ENCODE measurements at regions not wholly inside any gene's neighbourhood (a gene's known extent, or its start where the extent isn't known, plus 50 kb on each side); places are given as distances from the start of the nearest gene placed in this dataset.

- DNase-seq: no peak
These were observed 209.5 kb downstream of the JCAD start for GRCh38 chr10:29849886-29850285.

GRCh38 chr10:29849126-29849833, 210.1 kb downstream of the JCAD start:
- DNase-seq: no peak

GRCh38 chr10:29846881-29847280, 212.1 kb upstream of the SVIL start:
- no peak for DNase-seq

- no peak for DNase-seq
These were observed 210.4 kb upstream of the SVIL start for GRCh38 chr10:29845166-29845565.

GRCh38 chr10:29843143-29843542, 208.4 kb upstream of the SVIL start:
- DNase-seq: no peak

GRCh38 chr10:29841724-29842649, 207.2 kb upstream of the SVIL start:
- peak; percentile 7 for DNase-seq

GRCh38 chr10:29840516-29841276, 205.9 kb upstream of the SVIL start:
- no peak for DNase-seq

GRCh38 chr10:29839826-29840515, 205.2 kb upstream of the SVIL start:
- no peak for DNase-seq

- DNase-seq: no peak
These were observed 203.8 kb upstream of the SVIL start for GRCh38 chr10:29838539-29838938.

GRCh38 chr10:29837586-29837985, 202.8 kb upstream of the SVIL start:
- DNase-seq: no peak

GRCh38 chr10:29836396-29836795, 201.6 kb upstream of the SVIL start:
- DNase-seq: no peak

- no peak for DNase-seq
These were observed 200.3 kb upstream of the SVIL start for GRCh38 chr10:29835055-29835454.

- no peak for DNase-seq
These were observed 196.1 kb upstream of the SVIL start for GRCh38 chr10:29830531-29831512.

GRCh38 chr10:29829776-29830175, 195.0 kb upstream of the SVIL start:
- DNase-seq: no peak

- no peak for DNase-seq
These were observed 194.2 kb upstream of the SVIL start for GRCh38 chr10:29828956-29829355.

GRCh38 chr10:29828440-29828894, 193.7 kb upstream of the SVIL start:
- DNase-seq: no peak

GRCh38 chr10:29827512-29827911, 192.7 kb upstream of the SVIL start:
- DNase-seq: no peak

- no peak for DNase-seq
These were observed 192.2 kb upstream of the SVIL start for GRCh38 chr10:29826801-29827450.

GRCh38 chr10:29826221-29826620, 191.4 kb upstream of the SVIL start:
- DNase-seq: no peak

GRCh38 chr10:29823553-29824080, 188.8 kb upstream of the SVIL start:
- DNase-seq: no peak
